MCF 10A (cell line): ENCODE measurements at regions not wholly inside any gene's neighbourhood (a gene's known extent, or its start where the extent isn't known, plus 50 kb on each side); places are given as distances from the start of the nearest gene placed in this dataset.

Source experiments
- BruUV-seq: library from RNA; stranded (reverse); fragments of 400-500 nt; replicated peaks from 2 replicates; lab custom pipeline; 2021; lab: Mats Ljungman, UMichigan
- CTCF ChIA-PET: fragments of 300-600 bp; sonication (Branson Sonifier 250); formaldehyde crosslinking; extraction: SDS; loops from one replicate; lab custom pipeline; 2021; ENCODE audit warnings: antibody characterized with exemption, inconsistent platforms; lab: Yijun Ruan, JAX
- POLR2A ChIA-PET: fragments of 300-600, 350-650 bp; sonication (Branson Sonifier 250); formaldehyde crosslinking; extraction: SDS; loops from one replicate; lab custom pipeline; 2020; ENCODE audit warnings: antibody characterized with exemption, inconsistent platforms; lab: Yijun Ruan, JAX
- DNase-seq: peaks from one replicate; pipeline ENCODE4 v3.0.0-alpha.2; 2018; ENCODE audit not compliant: unreplicated experiment
- H3K27ac Mint-ChIP-seq: one replicate; pipeline ENCODE4 v1.8.0; 2022; ENCODE audit warnings: mild to moderate bottlenecking, low read depth, mixed read lengths; ENCODE audit not compliant: unreplicated experiment
- H3K27me3 Mint-ChIP-seq: one replicate; pipeline ENCODE4 v1.8.0; 2022; ENCODE audit warnings: mixed read lengths; ENCODE audit not compliant: insufficient read depth, unreplicated experiment
- H3K36me3 Mint-ChIP-seq: one replicate; pipeline ENCODE4 v1.8.0; 2022; ENCODE audit warnings: mild to moderate bottlenecking, moderate library complexity, mixed read lengths; ENCODE audit not compliant: insufficient read depth, unreplicated experiment
- H3K4me1 Mint-ChIP-seq: one replicate; pipeline ENCODE4 v1.8.0; 2022; ENCODE audit warnings: mixed read lengths; ENCODE audit not compliant: insufficient read depth, unreplicated experiment
- H3K4me3 Mint-ChIP-seq: one replicate; pipeline ENCODE4 v1.8.0; 2022; ENCODE audit warnings: mild to moderate bottlenecking, moderate library complexity, mixed read lengths; ENCODE audit not compliant: unreplicated experiment
- H3K9me3 Mint-ChIP-seq: one replicate; pipeline ENCODE4 v1.8.0; 2022; ENCODE audit warnings: mixed read lengths; ENCODE audit not compliant: unreplicated experiment
- CTCF ChIP-seq: fragments of 200-600 bp; IDR thresholded peaks from one replicate; pipeline ENCODE4 v1.8.0; 2022; ENCODE audit warnings: antibody characterized with exemption, mild to moderate bottlenecking; ENCODE audit not compliant: unreplicated experiment
- intact Hi-C: fragments of 100-400 bp; cut with micrococcal nuclease; formaldehyde crosslinking; loops from 2 replicates; pipeline ENCODE4 v1.14.1; 2022

- no peaks in the 10 kb centered on the region for H3K36me3 Mint-ChIP-seq
- peaks cover 10% of the 10 kb centered on the region for H3K4me1 Mint-ChIP-seq
Observed at GRCh38 chr5:133749331-133749985, 137.1 kb upstream of the FSTL4 start.

GRCh38 chr5:133746834-133747233, 134.5 kb upstream of the FSTL4 start:
- POLR2A ChIA-PET, result interaction anchor here (1.4 kb wide), 1 partner anchor 22 kb away, joined by 3 read pairs; no protein-coding TSS in a partner anchor
- no TSS peak for BruUV-seq
- peaks cover 12% of the 10 kb centered on the region for H3K27me3 Mint-ChIP-seq

More at GRCh38 chr5:133749331-133749985, 137.1 kb upstream of the FSTL4 start:
- intact Hi-C loops, result no loop called here
- H3K27me3 Mint-ChIP-seq, result no peaks in the 10 kb centered on the region
- DNase-seq, result no peak
- TF ChIP-seq CTCF, result no peak
- no peak overlapping the region for H3K4me3 Mint-ChIP-seq
- H3K9me3 Mint-ChIP-seq, result no peaks in the 10 kb centered on the region
- CTCF ChIA-PET, result interaction anchor here (0.6 to 0.9 kb wide), 2 partner anchors 120 to 190 kb away, joined by 3 to 7 read pairs; no protein-coding TSS in a partner anchor
- no peak overlapping the region for H3K27ac Mint-ChIP-seq
- BruUV-seq, result no TSS peak
- POLR2A ChIA-PET, result no interaction called here

GRCh38 chr5:133744960-133745308, 132.6 kb upstream of the FSTL4 start:
- Mint-ChIP-seq H3K4me1 (no peaks in the 10 kb centered on the region), H3K9me3 (no peaks in the 10 kb centered on the region), H3K27me3 (peaks cover 14% of the 10 kb centered on the region), H3K4me3 (no peak overlapping the region), H3K27ac (no peak overlapping the region), H3K36me3 (no peaks in the 10 kb centered on the region)
- POLR2A ChIA-PET, result interaction anchor here (0.6 to 1.3 kb wide), 3 partner anchors 9 to 1008 kb away, joined by 3 read pairs; partner anchors contain the start of gene KIF3A
- CTCF ChIA-PET, result interaction anchor here (0.6 kb wide), 1 partner anchor 45 kb away, joined by 3 read pairs; no protein-coding TSS in a partner anchor
- DNase-seq, result no peak
- intact Hi-C loops, result no loop called here
- BruUV-seq, result no TSS peak
- no peak for TF ChIP-seq CTCF

More at GRCh38 chr5:133746834-133747233, 134.5 kb upstream of the FSTL4 start:
- intact Hi-C loops, result no loop called here
- TF ChIP-seq CTCF, result peak; percentile 38
- Mint-ChIP-seq H3K9me3 (no peaks in the 10 kb centered on the region), H3K4me3 (no peak overlapping the region), H3K27ac (no peak overlapping the region), H3K4me1 (no peaks in the 10 kb centered on the region), H3K36me3 (no peaks in the 10 kb centered on the region)
- DNase-seq, result no peak
- CTCF ChIA-PET, result interaction anchor here (0.6 to 1.6 kb wide), 6 partner anchors 9 to 498 kb away, joined by 3 to 6 read pairs (median 4); no protein-coding TSS in a partner anchor

GRCh38 chr5:133744051-133744959, 132.0 kb upstream of the FSTL4 start:
- ChIA-PET POLR2A (interaction anchor here (0.6 to 1.3 kb wide), 3 partner anchors 10 to 1007 kb away, joined by 3 read pairs; partner anchors contain the start of gene KIF3A), CTCF (interaction anchor here (0.6 to 2.1 kb wide), 4 partner anchors 11 to 431 kb away, joined by 3 to 6 read pairs (median 4); no protein-coding TSS in a partner anchor)
- TF ChIP-seq CTCF, result no peak
- intact Hi-C loops, result no loop called here
- no peaks in the 10 kb centered on the region for H3K36me3 Mint-ChIP-seq
- peaks cover 14% of the 10 kb centered on the region for H3K27me3 Mint-ChIP-seq
- H3K27ac Mint-ChIP-seq, result no peak overlapping the region
- H3K9me3 Mint-ChIP-seq, result no peaks in the 10 kb centered on the region
- H3K4me1 Mint-ChIP-seq, result no peaks in the 10 kb centered on the region
- no TSS peak for BruUV-seq
- H3K4me3 Mint-ChIP-seq, result no peak overlapping the region
- no peak for DNase-seq
